ENCODE measurements at regions not wholly inside any gene's neighbourhood (a gene's known extent, or its start where the extent isn't known, plus 50 kb on each side); places are given as distances from the start of the nearest gene placed in this dataset.

DNA sequence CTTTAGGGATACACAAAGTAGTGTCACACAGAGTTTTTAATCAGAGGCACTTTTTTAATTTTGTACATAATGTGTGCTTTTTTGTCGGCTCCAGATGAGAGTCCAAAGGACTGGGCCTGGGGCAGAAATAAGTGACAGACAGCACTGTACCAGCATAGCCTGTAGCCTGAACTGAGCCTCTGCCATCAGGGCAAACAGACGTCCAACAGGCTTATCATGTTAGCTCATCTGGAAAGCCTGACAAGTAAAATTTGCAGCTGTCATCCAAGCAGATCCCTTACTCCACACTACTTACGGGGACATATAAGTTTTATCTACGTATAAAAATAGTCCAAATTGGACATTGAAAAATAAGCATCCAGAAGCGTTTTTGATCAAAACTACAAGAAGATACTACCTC lies 233.1 kb upstream of the GAS1 start:
- Histone ChIP-seq H3K36me3 (no peaks in the 10 kb centered on the region), H3K4me1 (no peaks in the 10 kb centered on the region), H3K27me3 (no peaks in the 10 kb centered on the region), H3K4me3 (no peak overlapping the region), H3K27ac (no peak overlapping the region), H3K9me3 (peaks cover 0 to 4% of the 10 kb centered on the region in 2 donors)
- no peak for DNase-seq
- intact Hi-C loops (cut with DNase I; ENCODE audit: low total_unique reads), result no loop called here
- TF ChIP-seq, protein P1, sequence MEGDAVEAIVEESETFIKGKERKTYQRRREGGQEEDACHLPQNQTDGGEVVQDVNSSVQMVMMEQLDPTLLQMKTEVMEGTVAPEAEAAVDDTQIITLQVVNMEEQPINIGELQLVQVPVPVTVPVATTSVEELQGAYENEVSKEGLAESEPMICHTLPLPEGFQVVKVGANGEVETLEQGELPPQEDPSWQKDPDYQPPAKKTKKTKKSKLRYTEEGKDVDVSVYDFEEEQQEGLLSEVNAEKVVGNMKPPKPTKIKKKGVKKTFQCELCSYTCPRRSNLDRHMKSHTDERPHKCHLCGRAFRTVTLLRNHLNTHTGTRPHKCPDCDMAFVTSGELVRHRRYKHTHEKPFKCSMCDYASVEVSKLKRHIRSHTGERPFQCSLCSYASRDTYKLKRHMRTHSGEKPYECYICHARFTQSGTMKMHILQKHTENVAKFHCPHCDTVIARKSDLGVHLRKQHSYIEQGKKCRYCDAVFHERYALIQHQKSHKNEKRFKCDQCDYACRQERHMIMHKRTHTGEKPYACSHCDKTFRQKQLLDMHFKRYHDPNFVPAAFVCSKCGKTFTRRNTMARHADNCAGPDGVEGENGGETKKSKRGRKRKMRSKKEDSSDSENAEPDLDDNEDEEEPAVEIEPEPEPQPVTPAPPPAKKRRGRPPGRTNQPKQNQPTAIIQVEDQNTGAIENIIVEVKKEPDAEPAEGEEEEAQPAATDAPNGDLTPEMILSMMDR (IDR thresholded peaks at IDR 0.05), result no peak
- TF ChIP-seq POLR2A (IDR thresholded peaks at IDR 0.05), result no peak

DNA sequence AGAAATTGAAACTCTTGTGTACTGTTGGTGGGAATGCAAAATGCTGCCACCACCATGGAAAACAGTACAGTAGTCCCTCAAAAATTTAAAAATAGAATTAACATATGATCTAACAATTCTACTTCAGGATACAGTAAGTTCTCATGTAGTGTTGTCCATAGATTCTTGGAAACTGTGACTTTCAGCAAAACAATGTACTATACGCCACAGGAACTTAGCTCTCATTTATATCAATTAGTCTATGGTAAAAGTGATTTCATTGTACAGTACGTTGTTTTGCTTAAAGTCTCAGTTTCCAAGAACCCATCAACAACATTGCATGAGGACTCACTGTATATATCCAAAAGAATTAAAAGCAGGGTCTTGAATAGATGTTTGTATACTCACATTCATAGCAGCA lies 233.5 kb upstream of the GAS1 start:
- Histone ChIP-seq H3K27ac (no peak overlapping the region), H3K9me3 (peaks cover 0 to 4% of the 10 kb centered on the region in 2 donors), H3K4me3 (no peak overlapping the region), H3K27me3 (no peaks in the 10 kb centered on the region), H3K4me1 (no peaks in the 10 kb centered on the region), H3K36me3 (no peaks in the 10 kb centered on the region)
- TF ChIP-seq, protein P1 (IDR thresholded peaks at IDR 0.05), result no peak
- no peak for TF ChIP-seq POLR2A (IDR thresholded peaks at IDR 0.05)
- intact Hi-C loops (cut with DNase I; ENCODE audit: low total_unique reads), result no loop called here
- DNase-seq, result no peak

DNA sequence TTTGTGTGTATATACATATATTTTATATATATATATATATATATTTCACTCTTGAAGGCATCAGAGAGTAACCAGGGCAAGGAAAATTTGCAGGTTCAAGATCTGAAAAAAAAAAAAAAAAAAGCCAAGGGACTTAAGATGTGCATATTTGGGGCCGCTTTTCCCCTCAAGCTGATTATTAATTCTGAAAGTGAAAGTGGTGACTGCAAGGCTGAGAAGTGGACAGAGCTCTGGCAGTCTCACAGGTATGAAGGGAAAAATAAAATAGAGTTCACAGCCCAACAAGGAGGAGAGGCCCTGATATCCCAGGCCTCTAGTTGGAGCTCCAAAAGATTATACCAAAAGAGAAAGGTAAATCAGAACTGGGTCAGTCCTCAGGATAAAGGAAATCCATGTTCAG lies 234.4 kb upstream of the GAS1 start:
- intact Hi-C loops (cut with DNase I; ENCODE audit: low total_unique reads), result no loop called here
- Histone ChIP-seq H3K27me3 (no peaks in the 10 kb centered on the region), H3K4me3 (no peak overlapping the region), H3K27ac (no peak overlapping the region), H3K9me3 (peaks cover 0 to 4% of the 10 kb centered on the region in 2 donors), H3K4me1 (no peaks in the 10 kb centered on the region), H3K36me3 (no peaks in the 10 kb centered on the region)
- no peak for DNase-seq
- TF ChIP-seq, protein P1 (IDR thresholded peaks at IDR 0.05), result no peak
- no peak for TF ChIP-seq POLR2A (IDR thresholded peaks at IDR 0.05)

DNA sequence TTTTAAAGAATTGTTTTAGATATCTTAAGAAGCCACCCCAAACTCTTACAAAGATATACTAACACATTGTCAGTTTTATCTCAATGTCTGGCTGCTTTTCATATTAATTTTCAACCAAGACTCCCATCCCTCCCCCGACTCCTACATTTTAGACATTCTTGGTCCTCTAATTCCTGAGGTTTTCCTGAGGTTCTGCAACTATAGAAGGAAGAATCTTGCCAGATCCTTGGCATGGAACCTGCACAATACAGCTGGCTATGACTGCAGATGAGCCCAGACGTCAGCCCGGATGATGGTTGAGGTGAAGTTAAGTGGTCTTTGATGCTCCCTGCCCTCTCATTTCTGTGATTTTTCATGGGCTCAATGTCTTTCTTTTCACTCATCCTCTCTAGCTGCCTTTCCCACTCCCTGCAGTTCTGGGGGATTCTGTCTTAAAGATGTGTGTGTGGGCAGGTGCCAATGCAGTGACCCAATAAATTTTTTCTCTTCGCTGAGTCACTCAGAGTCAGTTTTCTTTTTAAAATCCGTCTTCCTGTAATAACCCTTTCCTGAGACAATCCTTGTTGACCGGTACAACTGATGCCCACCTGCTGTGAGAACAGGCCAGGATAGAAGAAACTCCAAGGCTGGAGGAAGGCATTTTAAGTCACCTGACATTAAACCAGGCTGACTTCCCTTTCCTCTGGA lies 237.8 kb upstream of the GAS1 start:
- no peaks in the 10 kb centered on the region for H3K36me3 ChIP-seq
- H3K27ac ChIP-seq, result peak overlapping the region; percentile 14 to 33
- peaks cover 0 to 4% of the 10 kb centered on the region in 2 donors for H3K9me3 ChIP-seq
- TF ChIP-seq POLR2A (IDR thresholded peaks at IDR 0.05), result no peak
- TF ChIP-seq, protein P1 (IDR thresholded peaks at IDR 0.05), result no peak
- intact Hi-C loops (cut with DNase I; ENCODE audit: low total_unique reads), result no loop called here
- H3K4me1 ChIP-seq, result no peaks in the 10 kb centered on the region
- no peak overlapping the region for H3K4me3 ChIP-seq
- no peaks in the 10 kb centered on the region for H3K27me3 ChIP-seq
- DNase-seq, result no peak

DNA sequence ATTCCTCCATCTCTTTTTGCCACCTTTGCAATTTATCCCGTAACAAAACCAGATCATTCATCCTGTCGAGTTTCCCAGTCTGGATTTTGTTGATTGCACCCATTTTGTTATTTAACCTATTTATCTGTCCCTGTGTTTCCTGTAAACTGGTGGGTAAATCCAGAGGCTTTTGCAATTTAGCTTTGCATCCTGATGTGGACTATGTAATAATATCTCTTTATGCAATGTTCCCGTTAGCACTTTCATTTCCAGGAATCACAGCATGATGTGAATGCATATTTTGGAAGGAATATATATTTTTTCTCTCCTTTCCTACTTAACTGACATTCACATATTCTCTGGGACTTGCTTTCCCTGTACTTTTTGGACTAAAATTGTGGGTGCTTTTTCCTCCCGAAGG lies 240.3 kb upstream of the GAS1 start:
- intact Hi-C loops (cut with DNase I; ENCODE audit: low total_unique reads), result no loop called here
- Histone ChIP-seq H3K27ac (no peak overlapping the region), H3K4me3 (no peak overlapping the region), H3K36me3 (no peaks in the 10 kb centered on the region), H3K27me3 (no peaks in the 10 kb centered on the region), H3K9me3 (peaks cover 0 to 4% of the 10 kb centered on the region in 2 donors), H3K4me1 (no peaks in the 10 kb centered on the region)
- TF ChIP-seq, protein P1 (IDR thresholded peaks at IDR 0.05), result no peak
- no peak for TF ChIP-seq POLR2A (IDR thresholded peaks at IDR 0.05)
- no peak for DNase-seq
